GM21423 (cell line): ENCODE measurements at regions not wholly inside any gene's neighbourhood (a gene's known extent, or its start where the extent isn't known, plus 50 kb on each side); places are given as distances from the start of the nearest gene placed in this dataset.
"Not testable (repeated sequence)": the region's sequence is repeated elsewhere in the genome, so short reads cannot be mapped to it uniquely, and the experiment has no call there.

Experiments
- ATAC-seq: cut with Tn5 transposase; IDR thresholded peaks from one replicate; pipeline ENCODE4 v1.9.1; 2021; ENCODE audit warnings: mild to moderate bottlenecking, moderate library complexity; ENCODE audit not compliant: unreplicated experiment

GRCh38 chr5:99089822-99090549 is 161.2 kb upstream of the CHD1 start:
- ATAC-seq, result no peak

GRCh38 chr5:99088309-99088708 is 159.5 kb upstream of the CHD1 start:
- no peak for ATAC-seq

GRCh38 chr5:99083197-99083596 is 154.4 kb upstream of the CHD1 start:
- ATAC-seq, result no peak

- no peak for ATAC-seq
These were observed 152.9 kb upstream of the CHD1 start for GRCh38 chr5:99081711-99082110.

- ATAC-seq, result no peak
These were observed 148.2 kb upstream of the CHD1 start for GRCh38 chr5:99076723-99077640.

- no peak for ATAC-seq
These were observed 144.0 kb upstream of the CHD1 start for GRCh38 chr5:99072846-99073245.

- ATAC-seq, result no peak
These were observed 142.0 kb upstream of the CHD1 start for GRCh38 chr5:99070822-99071221.

- no peak for ATAC-seq
These were observed 141.6 kb upstream of the CHD1 start for GRCh38 chr5:99070362-99070761.

GRCh38 chr5:99068944-99069650 is 140.3 kb upstream of the CHD1 start:
- ATAC-seq, result peak; percentile 70

GRCh38 chr5:99063737-99064136 is 134.9 kb upstream of the CHD1 start:
- no peak for ATAC-seq

GRCh38 chr5:99061711-99062110 is 132.9 kb upstream of the CHD1 start:
- ATAC-seq, result no peak

- ATAC-seq, result no peak
These were observed 132.5 kb upstream of the CHD1 start for GRCh38 chr5:99061299-99061698.

GRCh38 chr5:99060306-99061261 is 131.8 kb upstream of the CHD1 start:
- ATAC-seq, result peak; percentile 64

GRCh38 chr5:99059685-99060084 is 130.9 kb upstream of the CHD1 start:
- peak; percentile 65 for ATAC-seq

GRCh38 chr5:99058466-99058865 is 129.7 kb upstream of the CHD1 start:
- ATAC-seq, result no peak

- no peak for ATAC-seq
These were observed 126.2 kb upstream of the CHD1 start for GRCh38 chr5:99054972-99055371.

GRCh38 chr5:99045871-99046270 is 117.1 kb upstream of the CHD1 start:
- ATAC-seq, result no peak

- not testable (repeated sequence) for ATAC-seq
These were observed 114.5 kb upstream of the CHD1 start for GRCh38 chr5:99043257-99043656.

- ATAC-seq, result no peak
These were observed 108.9 kb upstream of the CHD1 start for GRCh38 chr5:99037668-99038067.

- ATAC-seq, result no peak
These were observed 107.1 kb upstream of the CHD1 start for GRCh38 chr5:99035942-99036341.
